22Rv1 (cell line): ENCODE measurements at regions not wholly inside any gene's neighbourhood (a gene's known extent, or its start where the extent isn't known, plus 50 kb on each side); places are given as distances from the start of the nearest gene placed in this dataset.

Source experiments
- CTCF ChIP-seq: fragments of 450-650 bp; IDR thresholded peaks from 2 replicates; pipeline ENCODE4 v1.5.1; 2017; ENCODE audit warnings: mild to moderate bottlenecking
- ZFX ChIP-seq: fragments of 450-650 bp; IDR thresholded peaks from 2 replicates; pipeline ENCODE4 v1.6.1; 2017; ENCODE audit warnings: antibody characterized with exemption, borderline replicate concordance

- TF ChIP-seq CTCF (no peak), ZFX (no peak)
Measured at GRCh38 chr2:106339609-106340008, 128.6 kb downstream of the RGPD3 start.
